ENCODE measurements at regions not wholly inside any gene's neighbourhood (a gene's known extent, or its start where the extent isn't known, plus 50 kb on each side); places are given as distances from the start of the nearest gene placed in this dataset.
"Not testable (repeated sequence)": the region's sequence is repeated elsewhere in the genome, so short reads cannot be mapped to it uniquely, and the experiment has no call there.

DNA sequence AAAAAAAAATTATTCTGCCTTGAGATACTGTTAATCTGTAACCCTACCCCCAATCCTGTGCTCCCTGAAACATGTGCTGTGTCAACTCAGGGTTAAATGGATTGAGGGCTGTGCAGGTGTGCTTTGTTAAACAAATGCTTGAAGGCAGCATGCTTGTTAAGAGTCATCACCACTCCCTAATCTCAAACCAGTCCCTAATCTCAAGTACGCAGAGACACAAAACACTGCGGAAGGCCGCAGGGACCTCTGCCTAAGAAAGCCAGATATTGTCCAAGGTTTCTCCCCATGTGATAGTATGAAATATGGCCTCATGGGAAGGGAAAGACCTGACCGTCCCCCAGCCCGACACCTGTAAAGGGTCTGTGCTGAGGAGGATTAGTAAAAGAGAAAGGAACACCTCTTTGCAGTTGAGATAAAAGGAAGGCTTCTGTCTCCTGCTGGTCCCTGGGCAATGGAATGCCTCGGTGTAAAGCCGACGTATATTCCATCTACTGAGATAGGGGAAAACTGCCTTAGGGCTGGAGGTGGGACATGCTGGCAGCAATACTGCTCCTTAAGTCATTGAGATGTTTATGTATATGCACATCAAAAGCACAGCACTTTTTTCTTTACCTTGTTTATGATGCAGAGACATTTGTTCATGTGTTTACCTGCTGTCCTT lies 402.6 kb downstream of the TBC1D32 start:
- not testable (repeated sequence) for H3K27ac ChIP-seq (ENCODE audit: low read depth, low read length); H3K36me3 ChIP-seq (ENCODE audit: insufficient read depth, low read length); H3K27me3 ChIP-seq (ENCODE audit: insufficient read depth, low read length); H3K4me3 ChIP-seq (ENCODE audit: low read depth, low read length); H3K4me1 ChIP-seq (ENCODE audit: control insufficient read depth, insufficient read depth, low read length, unreplicated experiment); H3K79me2 ChIP-seq (ENCODE audit: control insufficient read depth, insufficient read depth, low read length, unreplicated experiment); H2AFZ ChIP-seq (ENCODE audit: low read length, unreplicated experiment)

DNA sequence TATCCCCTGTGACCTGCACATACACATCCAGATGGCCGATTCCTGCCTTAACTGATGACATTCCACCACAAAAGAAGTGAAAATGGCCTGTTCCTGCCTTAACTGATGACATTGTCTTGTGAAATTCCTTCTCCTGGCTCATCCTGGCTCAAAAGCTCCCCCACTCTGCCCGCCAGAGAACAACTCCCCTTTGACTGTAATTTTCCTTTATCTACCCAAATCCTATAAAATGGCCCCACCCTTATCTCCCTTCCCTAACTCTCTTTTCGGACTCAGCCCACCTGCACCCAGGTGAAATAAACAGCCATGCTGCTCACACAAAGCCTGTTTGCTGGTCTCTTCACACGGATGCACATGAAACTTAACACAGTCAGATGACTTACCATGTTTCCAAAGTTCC lies 403.8 kb downstream of the TBC1D32 start:
- H3K79me2 ChIP-seq (ENCODE audit: control insufficient read depth, insufficient read depth, low read length, unreplicated experiment); H2AFZ ChIP-seq (ENCODE audit: low read length, unreplicated experiment); H3K27me3 ChIP-seq (ENCODE audit: insufficient read depth, low read length); H3K4me3 ChIP-seq (ENCODE audit: low read depth, low read length); H3K4me1 ChIP-seq (ENCODE audit: control insufficient read depth, insufficient read depth, low read length, unreplicated experiment); H3K36me3 ChIP-seq (ENCODE audit: insufficient read depth, low read length); H3K27ac ChIP-seq (ENCODE audit: low read depth, low read length): not testable (repeated sequence)

DNA sequence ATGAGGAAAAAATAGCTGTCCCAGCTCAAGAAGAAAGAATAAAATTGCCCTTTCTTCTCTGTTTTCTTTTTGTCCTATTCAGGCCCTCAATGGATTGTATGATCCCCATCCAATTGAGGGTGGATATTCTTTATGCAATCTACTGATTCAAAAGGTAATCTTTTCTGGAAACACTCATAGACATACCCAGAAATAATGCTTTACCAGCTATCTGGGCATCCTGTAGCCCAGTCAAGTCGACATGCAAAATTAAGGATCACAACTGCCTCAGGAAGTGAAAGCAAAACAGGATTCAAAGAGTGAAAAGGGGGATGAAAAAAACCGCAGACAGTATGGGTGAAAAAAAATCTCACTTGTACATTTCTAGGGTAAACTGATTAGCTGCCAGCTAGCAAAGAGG lies 410.1 kb downstream of the TBC1D32 start:
- Histone ChIP-seq H3K36me3 (ENCODE audit: insufficient read depth, low read length) (no peaks in the 10 kb centered on the region), H3K79me2 (ENCODE audit: control insufficient read depth, insufficient read depth, low read length, unreplicated experiment) (no peaks in the 10 kb centered on the region), H3K4me3 (ENCODE audit: low read depth, low read length) (no peak overlapping the region), H2AFZ (ENCODE audit: low read length, unreplicated experiment) (no peak overlapping the region), H3K4me1 (ENCODE audit: control insufficient read depth, insufficient read depth, low read length, unreplicated experiment) (no peaks in the 10 kb centered on the region), H3K27me3 (ENCODE audit: insufficient read depth, low read length) (no peaks in the 10 kb centered on the region), H3K27ac (ENCODE audit: low read depth, low read length) (no peak overlapping the region)

DNA sequence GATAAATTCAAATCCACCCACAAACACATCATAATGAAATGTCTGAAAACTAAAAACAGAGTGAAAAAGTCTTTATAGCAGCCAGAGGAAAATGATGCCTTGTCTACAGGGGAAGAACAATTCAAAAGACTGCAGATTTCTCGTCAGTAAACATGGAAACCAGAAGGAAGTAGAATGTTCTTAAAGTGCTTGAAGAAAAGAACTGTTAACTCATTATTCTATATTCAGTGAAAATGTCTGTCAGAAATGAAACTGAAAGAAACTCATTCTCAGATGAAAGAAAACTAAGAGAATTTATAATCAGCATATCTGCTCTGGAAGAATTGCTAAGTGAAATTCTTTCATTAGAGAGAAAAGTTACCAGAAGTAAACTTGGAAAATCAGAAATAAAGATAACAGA lies 416.1 kb downstream of the TBC1D32 start:
- Histone ChIP-seq H3K4me3 (ENCODE audit: low read depth, low read length) (no peak overlapping the region), H3K27me3 (ENCODE audit: insufficient read depth, low read length) (no peaks in the 10 kb centered on the region), H2AFZ (ENCODE audit: low read length, unreplicated experiment) (peak overlapping the region; percentile 73), H3K79me2 (ENCODE audit: control insufficient read depth, insufficient read depth, low read length, unreplicated experiment) (no peaks in the 10 kb centered on the region), H3K36me3 (ENCODE audit: insufficient read depth, low read length) (no peaks in the 10 kb centered on the region), H3K4me1 (ENCODE audit: control insufficient read depth, insufficient read depth, low read length, unreplicated experiment) (no peaks in the 10 kb centered on the region), H3K27ac (ENCODE audit: low read depth, low read length) (no peak overlapping the region)

DNA sequence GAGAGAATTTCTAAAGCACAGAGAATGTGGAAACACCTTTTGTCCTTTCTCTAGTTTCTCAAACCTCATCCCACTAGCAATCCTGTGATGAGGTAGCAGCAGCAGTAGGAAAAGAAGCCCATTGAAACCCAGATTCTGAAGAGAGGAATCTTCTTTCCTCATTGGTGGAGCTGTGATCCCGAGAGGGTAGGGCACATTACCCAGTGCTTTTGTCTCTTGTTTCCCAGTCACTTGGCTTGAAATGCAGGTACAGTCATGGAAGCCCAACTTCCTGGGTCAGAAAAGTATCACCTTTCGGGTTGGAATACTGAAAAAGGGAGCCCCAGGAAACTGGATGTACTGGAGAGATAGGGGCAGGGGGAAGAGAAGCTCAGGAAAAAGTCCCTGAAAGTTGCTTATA lies 417.4 kb downstream of the TBC1D32 start:
- Histone ChIP-seq H2AFZ (ENCODE audit: low read length, unreplicated experiment) (no peak overlapping the region), H3K4me3 (ENCODE audit: low read depth, low read length) (no peak overlapping the region)

DNA sequence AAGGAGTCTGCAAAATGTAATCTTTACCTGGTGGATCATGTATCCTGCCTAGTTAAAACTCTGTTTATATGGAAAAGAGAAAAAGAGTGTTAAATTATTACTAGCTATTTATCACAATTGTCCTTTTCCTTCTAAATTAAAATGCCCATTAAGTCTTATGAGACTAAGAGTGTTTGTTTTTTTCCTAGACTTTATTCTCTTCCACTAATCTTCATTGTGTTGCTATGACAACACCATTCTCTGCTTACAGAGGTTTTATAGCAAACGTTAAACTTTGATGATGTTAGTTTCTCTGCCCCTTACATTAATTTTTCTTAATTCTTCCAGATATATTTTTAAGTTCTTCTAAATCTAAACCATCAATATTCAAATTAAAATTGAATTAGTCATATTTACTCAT lies 420.8 kb downstream of the TBC1D32 start:
- H2AFZ ChIP-seq (ENCODE audit: low read length, unreplicated experiment), result no peak overlapping the region
- H3K27ac ChIP-seq (ENCODE audit: low read depth, low read length), result no peak overlapping the region
- no peak overlapping the region for H3K4me3 ChIP-seq (ENCODE audit: low read depth, low read length)
- H3K36me3 ChIP-seq (ENCODE audit: insufficient read depth, low read length), result no peaks in the 10 kb centered on the region
- no peaks in the 10 kb centered on the region for H3K79me2 ChIP-seq (ENCODE audit: control insufficient read depth, insufficient read depth, low read length, unreplicated experiment)
- H3K4me1 ChIP-seq (ENCODE audit: control insufficient read depth, insufficient read depth, low read length, unreplicated experiment), result no peaks in the 10 kb centered on the region
- no peaks in the 10 kb centered on the region for H3K27me3 ChIP-seq (ENCODE audit: insufficient read depth, low read length)

More for the DNA sequence above, 417.4 kb downstream of the TBC1D32 start:
- H3K27ac ChIP-seq (ENCODE audit: low read depth, low read length), result no peak overlapping the region
- H3K79me2 ChIP-seq (ENCODE audit: control insufficient read depth, insufficient read depth, low read length, unreplicated experiment), result no peaks in the 10 kb centered on the region
- H3K27me3 ChIP-seq (ENCODE audit: insufficient read depth, low read length), result no peaks in the 10 kb centered on the region
- no peaks in the 10 kb centered on the region for H3K4me1 ChIP-seq (ENCODE audit: control insufficient read depth, insufficient read depth, low read length, unreplicated experiment)
- no peaks in the 10 kb centered on the region for H3K36me3 ChIP-seq (ENCODE audit: insufficient read depth, low read length)

DNA sequence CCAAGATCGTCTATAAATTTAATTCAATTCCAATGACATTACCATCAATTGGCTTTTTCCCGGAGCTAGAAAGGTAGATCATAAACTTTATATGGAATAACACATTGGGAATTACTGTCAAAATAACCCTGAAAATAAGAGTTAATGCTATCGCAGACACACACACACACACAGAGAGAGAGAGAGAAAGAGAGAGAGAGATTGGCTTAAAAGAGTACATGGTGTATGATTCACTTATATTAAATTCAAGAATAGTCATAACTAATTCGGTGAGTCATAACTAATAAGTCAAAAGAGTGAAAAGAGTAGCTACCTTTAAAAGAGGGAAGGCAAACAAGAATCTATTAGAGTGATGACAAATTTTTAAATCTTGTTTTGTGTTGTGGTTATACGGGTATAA lies 425.5 kb downstream of the TBC1D32 start:
- Histone ChIP-seq H3K27ac (ENCODE audit: low read depth, low read length) (no peak overlapping the region), H2AFZ (ENCODE audit: low read length, unreplicated experiment) (no peak overlapping the region), H3K79me2 (ENCODE audit: control insufficient read depth, insufficient read depth, low read length, unreplicated experiment) (no peaks in the 10 kb centered on the region)

DNA sequence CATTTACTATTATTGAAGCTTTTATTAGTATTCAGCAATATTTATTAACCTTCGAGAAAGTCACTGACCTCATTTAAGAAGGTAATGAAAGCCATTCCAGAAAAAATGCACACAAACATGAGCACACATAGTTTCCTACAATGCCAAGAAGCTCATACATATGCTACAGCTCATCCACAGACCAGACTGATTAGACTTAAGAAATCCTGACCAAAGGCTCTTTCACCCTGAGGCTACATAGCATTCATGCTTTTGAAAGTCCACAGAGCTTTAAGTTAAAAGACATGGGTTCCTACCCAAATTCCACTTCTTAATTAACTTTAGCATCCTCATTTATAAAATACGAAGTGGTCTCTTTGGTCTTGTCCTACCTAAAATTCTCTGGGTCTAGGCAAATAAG lies 430.4 kb downstream of the TBC1D32 start:
- no peaks in the 10 kb centered on the region for H3K36me3 ChIP-seq (ENCODE audit: insufficient read depth, low read length)
- H3K4me3 ChIP-seq (ENCODE audit: low read depth, low read length), result no peak overlapping the region
- H3K27me3 ChIP-seq (ENCODE audit: insufficient read depth, low read length), result no peaks in the 10 kb centered on the region
- no peak overlapping the region for H2AFZ ChIP-seq (ENCODE audit: low read length, unreplicated experiment)
- no peak overlapping the region for H3K27ac ChIP-seq (ENCODE audit: low read depth, low read length)
- no peaks in the 10 kb centered on the region for H3K79me2 ChIP-seq (ENCODE audit: control insufficient read depth, insufficient read depth, low read length, unreplicated experiment)
- H3K4me1 ChIP-seq (ENCODE audit: control insufficient read depth, insufficient read depth, low read length, unreplicated experiment), result no peaks in the 10 kb centered on the region

More for the DNA sequence above, 425.5 kb downstream of the TBC1D32 start:
- Histone ChIP-seq H3K4me3 (ENCODE audit: low read depth, low read length) (no peak overlapping the region), H3K27me3 (ENCODE audit: insufficient read depth, low read length) (no peaks in the 10 kb centered on the region), H3K4me1 (ENCODE audit: control insufficient read depth, insufficient read depth, low read length, unreplicated experiment) (no peaks in the 10 kb centered on the region), H3K36me3 (ENCODE audit: insufficient read depth, low read length) (no peaks in the 10 kb centered on the region)

DNA sequence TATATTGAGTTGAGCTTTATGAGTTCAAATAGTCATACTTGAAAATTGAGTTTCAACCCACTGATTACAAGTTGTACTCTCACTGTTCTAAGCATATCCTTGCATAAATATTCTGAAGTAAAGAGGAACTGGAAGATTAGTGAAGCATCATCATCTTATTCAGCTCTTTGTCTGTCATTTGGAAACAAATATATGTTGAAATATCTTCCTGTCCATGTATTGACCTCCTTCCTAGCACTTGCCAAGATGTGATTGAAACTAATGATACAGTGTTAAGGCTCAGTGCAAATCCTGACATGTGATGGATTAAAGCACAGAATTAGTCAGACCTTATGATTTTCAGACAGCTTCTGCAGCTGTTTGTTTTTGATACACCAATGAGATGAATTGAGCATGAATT lies 434.3 kb downstream of the TBC1D32 start:
- Histone ChIP-seq H3K27ac (ENCODE audit: low read depth, low read length) (no peak overlapping the region), H3K4me3 (ENCODE audit: low read depth, low read length) (no peak overlapping the region), H3K36me3 (ENCODE audit: insufficient read depth, low read length) (no peaks in the 10 kb centered on the region), H3K4me1 (ENCODE audit: control insufficient read depth, insufficient read depth, low read length, unreplicated experiment) (no peaks in the 10 kb centered on the region), H2AFZ (ENCODE audit: low read length, unreplicated experiment) (no peak overlapping the region), H3K79me2 (ENCODE audit: control insufficient read depth, insufficient read depth, low read length, unreplicated experiment) (no peaks in the 10 kb centered on the region), H3K27me3 (ENCODE audit: insufficient read depth, low read length) (no peaks in the 10 kb centered on the region)

DNA sequence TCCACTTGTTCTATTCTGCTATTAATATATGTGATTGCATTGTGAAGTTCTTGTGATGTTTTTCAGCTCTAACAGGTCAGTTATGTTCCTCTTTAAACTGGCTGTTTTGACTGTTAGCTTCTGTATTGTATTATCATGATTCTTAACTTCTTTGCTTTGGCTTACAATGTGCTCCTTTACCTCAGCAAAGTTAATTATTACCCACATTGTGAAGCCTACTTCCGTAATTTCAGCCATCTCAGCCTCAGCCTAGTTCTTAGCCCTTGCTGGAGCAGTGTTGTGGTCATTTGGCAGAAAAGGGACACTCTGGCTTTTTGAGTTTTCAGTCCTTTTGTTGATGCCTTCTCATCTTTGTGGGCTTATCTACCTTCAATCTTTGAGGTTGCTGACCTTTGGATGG lies 440.2 kb downstream of the TBC1D32 start:
- Histone ChIP-seq H3K27ac (ENCODE audit: low read depth, low read length) (no peak overlapping the region), H3K36me3 (ENCODE audit: insufficient read depth, low read length) (no peaks in the 10 kb centered on the region), H3K27me3 (ENCODE audit: insufficient read depth, low read length) (no peaks in the 10 kb centered on the region), H2AFZ (ENCODE audit: low read length, unreplicated experiment) (no peak overlapping the region), H3K4me3 (ENCODE audit: low read depth, low read length) (no peak overlapping the region), H3K79me2 (ENCODE audit: control insufficient read depth, insufficient read depth, low read length, unreplicated experiment) (no peaks in the 10 kb centered on the region), H3K4me1 (ENCODE audit: control insufficient read depth, insufficient read depth, low read length, unreplicated experiment) (no peaks in the 10 kb centered on the region)

DNA sequence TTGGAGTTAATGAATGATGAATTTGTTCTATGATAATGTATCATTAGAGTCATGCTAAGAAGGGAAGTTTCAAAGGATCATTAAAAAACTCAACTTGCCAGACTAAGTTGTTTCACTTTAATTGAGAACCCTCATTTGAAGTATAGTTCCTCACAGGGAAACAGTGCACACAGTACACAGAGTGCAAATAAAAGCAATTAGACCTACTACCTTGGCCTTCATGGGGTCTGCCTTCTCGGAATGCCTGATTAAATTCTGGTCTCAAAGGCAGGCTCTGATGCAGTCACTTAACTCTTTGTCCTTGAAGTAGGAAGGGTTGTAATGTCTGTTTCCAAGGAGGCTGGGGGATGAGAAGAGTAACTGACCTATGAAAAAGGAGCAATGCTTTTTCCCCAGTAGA lies 457.3 kb downstream of the TBC1D32 start:
- Histone ChIP-seq H3K27me3 (ENCODE audit: insufficient read depth, low read length) (no peaks in the 10 kb centered on the region), H3K4me3 (ENCODE audit: low read depth, low read length) (no peak overlapping the region), H3K79me2 (ENCODE audit: control insufficient read depth, insufficient read depth, low read length, unreplicated experiment) (no peaks in the 10 kb centered on the region), H2AFZ (ENCODE audit: low read length, unreplicated experiment) (no peak overlapping the region), H3K27ac (ENCODE audit: low read depth, low read length) (no peak overlapping the region), H3K4me1 (ENCODE audit: control insufficient read depth, insufficient read depth, low read length, unreplicated experiment) (no peaks in the 10 kb centered on the region), H3K36me3 (ENCODE audit: insufficient read depth, low read length) (no peaks in the 10 kb centered on the region)
